ENCODE measurements at regions not wholly inside any gene's neighbourhood (a gene's known extent, or its start where the extent isn't known, plus 50 kb on each side); places are given as distances from the start of the nearest gene placed in this dataset.

GRCh38 chr14:46147452-46147851 lies 504.1 kb downstream of the RPL10L start:
- TF ChIP-seq CTCF (IDR thresholded peaks at IDR 0.05; ENCODE audit: poor library complexity, severe bottlenecking), result no peak
- H3K4me3 ChIP-seq (ENCODE audit: severe bottlenecking), result no peak overlapping the region
- H3K27me3 ChIP-seq (ENCODE audit: insufficient read depth, poor library complexity, severe bottlenecking), result peaks cover 32% of the 10 kb centered on the region
- H3K27ac ChIP-seq (ENCODE audit: poor library complexity, severe bottlenecking), result no peak overlapping the region
- no peaks in the 10 kb centered on the region for H3K4me1 ChIP-seq (ENCODE audit: insufficient read depth, poor library complexity, severe bottlenecking)
- H3K36me3 ChIP-seq (ENCODE audit: low read depth), result no peaks in the 10 kb centered on the region
- no peaks in the 10 kb centered on the region for H3K9me3 ChIP-seq (ENCODE audit: severe bottlenecking)
- no peak for ATAC-seq (ENCODE audit: low read depth)
- DNase-seq (ENCODE audit: low spot score), result no peak

DNA sequence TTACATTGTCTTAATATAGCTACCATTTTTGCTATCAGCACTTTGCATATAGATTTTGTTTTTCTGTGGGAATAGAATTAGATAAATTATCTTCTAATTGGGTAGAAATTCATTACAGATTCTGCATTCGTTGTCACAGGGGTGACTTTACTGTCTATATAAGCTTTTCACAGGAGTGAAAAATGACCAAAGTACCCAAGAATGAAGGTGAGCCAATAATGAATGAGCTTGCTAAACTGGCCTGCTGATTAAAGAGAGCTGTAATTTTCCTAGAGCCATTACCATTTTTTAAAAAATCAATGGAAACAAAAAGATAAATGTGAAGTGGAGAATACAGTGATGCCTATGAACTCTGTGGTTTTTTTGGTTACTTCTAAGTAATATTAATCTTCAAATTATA lies 504.6 kb downstream of the RPL10L start:
- TF ChIP-seq CTCF (IDR thresholded peaks at IDR 0.05; ENCODE audit: poor library complexity, severe bottlenecking), result no peak
- Histone ChIP-seq H3K4me1 (ENCODE audit: insufficient read depth, poor library complexity, severe bottlenecking) (no peaks in the 10 kb centered on the region), H3K9me3 (ENCODE audit: severe bottlenecking) (no peaks in the 10 kb centered on the region), H3K27me3 (ENCODE audit: insufficient read depth, poor library complexity, severe bottlenecking) (peaks cover 32% of the 10 kb centered on the region), H3K4me3 (ENCODE audit: severe bottlenecking) (no peak overlapping the region), H3K27ac (ENCODE audit: poor library complexity, severe bottlenecking) (no peak overlapping the region), H3K36me3 (ENCODE audit: low read depth) (no peaks in the 10 kb centered on the region)
- ATAC-seq (ENCODE audit: low read depth) (no peak), DNase-seq (ENCODE audit: low spot score) (no peak)

DNA sequence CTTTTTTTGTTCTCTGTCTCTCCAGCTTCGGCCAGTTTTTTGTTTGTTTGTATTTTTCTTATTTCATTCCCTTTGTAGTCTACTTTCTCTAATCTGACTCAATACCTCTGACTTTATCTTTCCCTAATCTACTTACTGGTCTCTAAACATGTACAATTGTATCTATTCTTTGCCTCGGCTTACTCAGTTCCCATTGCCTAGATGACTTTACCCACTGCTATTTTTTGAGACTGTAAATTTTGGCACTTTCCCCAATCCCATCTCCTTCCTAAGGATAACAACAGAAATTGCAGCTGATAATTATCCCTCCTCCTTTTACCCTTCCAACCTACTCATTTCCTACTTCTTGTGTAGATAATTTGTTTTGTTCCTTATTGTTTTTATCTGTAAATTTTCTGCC lies 511.1 kb downstream of the RPL10L start:
- Histone ChIP-seq H3K36me3 (ENCODE audit: low read depth) (no peaks in the 10 kb centered on the region), H3K27me3 (ENCODE audit: insufficient read depth, poor library complexity, severe bottlenecking) (peaks cover 24% of the 10 kb centered on the region), H3K27ac (ENCODE audit: poor library complexity, severe bottlenecking) (no peak overlapping the region), H3K9me3 (ENCODE audit: severe bottlenecking) (no peaks in the 10 kb centered on the region), H3K4me1 (ENCODE audit: insufficient read depth, poor library complexity, severe bottlenecking) (no peaks in the 10 kb centered on the region), H3K4me3 (ENCODE audit: severe bottlenecking) (no peak overlapping the region)
- DNase-seq (ENCODE audit: low spot score) (no peak), ATAC-seq (ENCODE audit: low read depth) (no peak)
- TF ChIP-seq CTCF (IDR thresholded peaks at IDR 0.05; ENCODE audit: poor library complexity, severe bottlenecking), result no peak

DNA sequence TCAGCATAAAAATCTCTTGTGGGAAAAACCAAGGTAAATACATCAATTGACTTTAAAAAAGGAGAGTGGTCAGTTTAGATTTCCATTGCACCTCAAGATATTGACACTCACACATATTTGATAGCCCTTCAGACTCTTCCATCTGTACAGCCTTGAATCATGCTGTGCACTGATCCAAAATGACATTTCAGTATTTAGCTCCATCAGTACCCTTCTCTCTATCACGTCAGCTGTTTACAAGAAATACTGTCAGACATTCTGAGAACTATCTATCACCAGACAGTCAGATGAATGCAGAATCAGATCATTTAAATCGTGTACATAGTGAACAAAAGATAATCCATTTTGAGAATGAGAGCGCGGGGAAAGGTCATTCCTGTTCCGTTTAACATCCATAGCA lies 511.9 kb downstream of the RPL10L start:
- H3K27me3 ChIP-seq (ENCODE audit: insufficient read depth, poor library complexity, severe bottlenecking), result peaks cover 26% of the 10 kb centered on the region
- ATAC-seq (ENCODE audit: low read depth) (no peak), DNase-seq (ENCODE audit: low spot score) (no peak)
- H3K4me3 ChIP-seq (ENCODE audit: severe bottlenecking), result no peak overlapping the region
- H3K27ac ChIP-seq (ENCODE audit: poor library complexity, severe bottlenecking), result no peak overlapping the region
- no peaks in the 10 kb centered on the region for H3K36me3 ChIP-seq (ENCODE audit: low read depth)
- H3K4me1 ChIP-seq (ENCODE audit: insufficient read depth, poor library complexity, severe bottlenecking), result no peaks in the 10 kb centered on the region
- no peaks in the 10 kb centered on the region for H3K9me3 ChIP-seq (ENCODE audit: severe bottlenecking)
- no peak for TF ChIP-seq CTCF (IDR thresholded peaks at IDR 0.05; ENCODE audit: poor library complexity, severe bottlenecking)

GRCh38 chr14:46137786-46138185 lies 513.8 kb downstream of the RPL10L start:
- H3K4me1 ChIP-seq (ENCODE audit: insufficient read depth, poor library complexity, severe bottlenecking), result no peaks in the 10 kb centered on the region
- H3K27ac ChIP-seq (ENCODE audit: poor library complexity, severe bottlenecking), result no peak overlapping the region
- ATAC-seq (ENCODE audit: low read depth) (no peak), DNase-seq (ENCODE audit: low spot score) (no peak)
- no peak overlapping the region for H3K4me3 ChIP-seq (ENCODE audit: severe bottlenecking)
- no peaks in the 10 kb centered on the region for H3K36me3 ChIP-seq (ENCODE audit: low read depth)
- H3K27me3 ChIP-seq (ENCODE audit: insufficient read depth, poor library complexity, severe bottlenecking), result peaks cover 18% of the 10 kb centered on the region
- no peak for TF ChIP-seq CTCF (IDR thresholded peaks at IDR 0.05; ENCODE audit: poor library complexity, severe bottlenecking)
- no peaks in the 10 kb centered on the region for H3K9me3 ChIP-seq (ENCODE audit: severe bottlenecking)
